Caki2 (cell line): ENCODE measurements at regions not wholly inside any gene's neighbourhood (a gene's known extent, or its start where the extent isn't known, plus 50 kb on each side); places are given as distances from the start of the nearest gene placed in this dataset.

Experiments used
- DNase-seq: peaks from one replicate; pipeline ENCODE4 v3.0.0-alpha.2; 2015; ENCODE audit warnings: low read depth
- in situ Hi-C: cut with HindIII; loops from 2 replicates; pipeline ENCODE4 v1.10.0; 2016; ENCODE audit warnings: low sequenced_read_pairs, low pct_unique_long_range_greater_than_20kb, mixed read lengths

DNA sequence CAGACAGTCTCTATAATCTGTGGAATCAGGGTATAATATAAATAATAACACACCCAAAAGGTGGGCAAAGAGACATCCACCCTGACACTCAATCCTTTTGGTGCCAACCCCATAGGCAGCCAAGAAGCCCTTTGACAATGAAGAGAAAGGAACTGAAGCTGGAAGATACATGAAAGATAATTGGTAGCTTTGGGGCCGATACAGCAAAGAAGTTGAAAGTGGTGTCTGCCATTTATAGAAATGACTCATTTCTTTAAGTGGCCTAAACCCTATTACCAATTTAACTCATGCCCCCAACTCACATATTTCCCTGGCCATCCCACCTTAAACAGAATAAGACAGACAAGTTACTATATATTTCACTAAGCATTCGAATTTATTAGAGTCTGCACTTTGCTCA is 167.0 kb downstream of the ZC3H11B start:
- in situ Hi-C loops, result no loop called here
- DNase-seq, result no peak

- no peak for DNase-seq
- in situ Hi-C loops, result no loop called here
Measured at GRCh38 chr1:219444474-219444873, 168.4 kb downstream of the ZC3H11B start.

DNA sequence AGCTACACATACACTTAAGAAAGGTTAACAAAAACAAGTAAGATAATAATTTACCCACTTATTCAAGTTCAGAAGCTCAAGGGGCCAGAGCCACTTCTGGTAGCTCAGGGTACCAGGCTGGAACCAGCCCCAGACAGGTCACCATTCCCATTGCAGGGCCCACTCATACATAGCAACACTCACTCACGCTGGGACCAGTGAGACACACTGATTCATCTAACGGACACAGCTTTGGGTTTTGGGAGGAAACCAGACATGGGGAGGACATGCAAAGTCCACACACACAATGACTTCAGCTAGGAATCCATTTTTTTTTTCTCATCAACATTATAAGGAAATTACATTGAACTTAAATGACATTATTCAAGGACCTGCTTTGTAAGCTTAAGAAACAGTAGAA is 169.1 kb downstream of the ZC3H11B start:
- in situ Hi-C loops, result no loop called here

GRCh38 chr1:219442611-219443061 is 170.3 kb downstream of the ZC3H11B start:
- no peak for DNase-seq
- in situ Hi-C loops, result no loop called here

More for the DNA sequence above, 169.1 kb downstream of the ZC3H11B start:
- no peak for DNase-seq

DNA sequence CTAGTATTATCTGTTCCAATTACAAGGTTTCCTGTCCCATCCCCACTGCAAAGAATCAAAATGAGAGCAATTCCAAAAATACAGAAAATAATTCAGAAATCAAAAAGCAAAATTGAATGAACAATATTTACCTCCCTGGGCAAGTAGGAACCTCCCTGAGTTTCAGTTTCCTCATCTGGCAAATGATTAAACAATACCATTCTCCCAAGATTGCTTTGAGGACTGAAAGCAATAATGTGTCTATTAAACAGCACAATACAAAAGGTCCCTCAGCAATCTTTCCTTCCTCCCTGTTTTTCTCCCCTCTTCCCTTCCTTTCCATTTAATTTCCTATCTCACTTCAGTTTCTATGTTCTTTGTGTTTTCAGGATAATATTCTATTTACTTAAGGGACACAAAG is 171.0 kb downstream of the ZC3H11B start:
- DNase-seq, result no peak
- in situ Hi-C loops, result no loop called here

DNA sequence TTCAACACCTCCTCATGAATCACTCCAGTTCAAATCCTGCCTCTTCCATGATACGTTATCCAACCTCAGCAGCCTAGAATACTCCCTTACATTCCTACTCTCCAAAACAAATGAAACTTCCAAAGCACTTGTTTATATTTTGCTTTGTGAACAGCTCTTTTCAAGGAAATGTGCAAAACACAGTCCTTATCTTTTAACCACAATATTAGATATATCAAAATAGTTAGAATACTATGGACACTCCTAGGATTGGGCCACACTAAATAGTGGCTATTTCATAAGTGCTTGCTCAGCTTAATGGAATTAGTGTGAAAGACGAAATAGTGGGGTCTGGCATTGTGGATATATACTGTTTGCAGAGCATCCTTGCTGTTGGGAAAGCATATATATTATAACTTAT is 173.5 kb downstream of the ZC3H11B start:
- in situ Hi-C loops, result no loop called here
- no peak for DNase-seq

DNA sequence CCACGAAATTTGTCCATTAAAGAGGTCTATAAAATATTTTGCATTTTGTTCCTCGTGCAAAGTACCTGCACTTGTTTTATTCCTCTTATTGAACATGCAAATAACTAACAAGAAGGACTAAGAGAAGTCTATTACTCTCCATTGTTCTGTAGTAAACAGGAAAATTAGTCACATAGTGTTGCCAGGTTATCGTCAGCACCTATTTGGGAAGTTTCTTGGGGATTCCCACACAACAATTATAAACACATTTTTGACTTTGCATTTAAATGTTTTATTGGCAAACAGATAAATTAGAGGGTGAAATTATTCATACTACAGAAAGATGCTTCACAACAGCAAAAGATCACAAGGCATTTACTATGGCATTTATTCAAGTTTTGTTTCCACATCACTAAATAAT is 174.5 kb downstream of the ZC3H11B start:
- in situ Hi-C loops, result no loop called here
- no peak for DNase-seq

DNA sequence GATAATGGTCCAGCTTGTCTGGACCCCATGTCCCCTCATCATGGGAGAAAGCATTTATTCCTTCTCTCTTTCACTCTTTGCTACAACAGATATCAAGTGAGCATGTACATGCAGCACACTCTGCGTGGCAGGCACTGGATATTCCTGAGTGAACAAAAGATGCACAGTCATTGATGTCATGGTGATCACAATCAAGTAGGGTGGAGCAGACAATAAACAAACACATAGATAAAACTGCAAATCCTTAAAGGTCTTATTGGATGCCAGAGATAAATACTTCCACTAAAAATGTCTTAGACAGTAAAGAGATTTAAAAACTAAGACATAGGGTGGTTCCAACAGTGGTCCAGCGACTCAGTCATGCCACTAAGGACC is 178.0 kb downstream of the ZC3H11B start:
- DNase-seq, result no peak
- in situ Hi-C loops, result no loop called here

GRCh38 chr1:219434285-219434922 is 178.5 kb downstream of the ZC3H11B start:
- no peak for DNase-seq
- in situ Hi-C loops, result no loop called here

GRCh38 chr1:219433496-219434131 is 179.3 kb downstream of the ZC3H11B start:
- no peak for DNase-seq
- in situ Hi-C loops, result no loop called here

GRCh38 chr1:219433001-219433400 is 179.9 kb downstream of the ZC3H11B start:
- in situ Hi-C loops, result no loop called here
- no peak for DNase-seq

DNA sequence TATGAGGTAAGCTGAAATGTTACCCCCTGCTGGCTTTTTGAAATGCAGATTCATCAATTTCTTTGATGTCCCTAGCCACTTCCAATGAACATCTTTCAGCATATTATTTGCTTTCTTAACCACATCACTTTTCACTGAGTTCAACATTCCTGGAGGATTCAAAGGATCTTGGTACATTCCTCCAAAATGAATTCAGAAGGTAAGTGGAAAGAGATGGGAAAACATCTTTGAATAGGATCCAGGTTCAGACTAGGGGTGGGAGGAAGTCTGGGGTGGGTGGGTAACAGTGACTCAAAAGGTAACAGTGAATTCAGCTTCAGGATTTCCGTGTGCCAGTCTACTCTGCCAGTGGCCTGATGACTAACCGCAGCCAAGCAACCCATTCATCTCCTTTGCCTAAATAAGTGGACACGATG is 180.7 kb downstream of the ZC3H11B start:
- DNase-seq, result no peak
- in situ Hi-C loops, result no loop called here

DNA sequence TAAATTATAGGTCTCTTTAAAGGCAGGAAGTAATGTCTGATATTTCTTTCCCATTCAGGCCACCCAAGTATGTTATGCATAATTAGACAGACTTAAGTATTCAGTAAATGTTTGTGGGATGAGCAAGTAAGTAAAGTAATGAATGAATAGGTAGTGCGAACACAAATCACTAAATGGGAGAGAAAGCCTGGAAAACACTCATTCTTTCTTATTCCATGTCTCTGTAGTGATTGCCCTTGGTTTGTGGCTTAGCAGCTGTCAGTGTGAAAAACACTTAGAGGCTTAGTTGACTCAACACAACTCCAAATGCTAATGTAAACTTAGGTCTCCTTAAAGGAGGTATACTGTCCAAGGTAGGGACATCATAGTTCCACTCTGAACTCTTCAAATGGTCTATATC is 182.5 kb downstream of the ZC3H11B start:
- in situ Hi-C loops, result no loop called here
- DNase-seq, result no peak

- in situ Hi-C loops, result no loop called here
- no peak for DNase-seq
Measured at GRCh38 chr1:219428651-219429050, 184.3 kb downstream of the ZC3H11B start.

DNA sequence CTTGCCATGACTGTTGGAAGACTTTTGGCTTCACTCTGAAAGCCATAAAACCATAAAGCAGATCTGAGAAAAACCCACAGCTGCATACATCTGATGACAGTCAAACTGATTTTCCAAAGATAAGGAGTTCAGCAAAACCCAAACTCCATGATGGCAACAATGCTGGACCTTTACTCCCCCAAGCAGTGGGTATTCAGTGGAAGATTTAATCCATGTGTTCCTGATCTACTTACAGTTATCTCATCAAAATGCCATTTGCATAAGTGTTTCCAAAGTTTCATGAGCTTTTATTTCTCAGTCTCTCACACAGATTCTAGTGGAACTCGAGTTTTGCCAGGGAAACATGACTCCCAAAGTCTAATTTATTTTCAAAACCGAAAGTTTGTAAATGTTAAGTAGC is 184.9 kb downstream of the ZC3H11B start:
- in situ Hi-C loops, result no loop called here
- DNase-seq, result no peak

GRCh38 chr1:219427403-219427802 is 185.5 kb downstream of the ZC3H11B start:
- DNase-seq, result no peak
- in situ Hi-C loops, result no loop called here

GRCh38 chr1:219422811-219423598 is 189.9 kb downstream of the ZC3H11B start:
- in situ Hi-C loops, result no loop called here
- no peak for DNase-seq

GRCh38 chr1:219420913-219421312 is 192.0 kb downstream of the ZC3H11B start:
- no peak for DNase-seq
- in situ Hi-C loops, result no loop called here

DNA sequence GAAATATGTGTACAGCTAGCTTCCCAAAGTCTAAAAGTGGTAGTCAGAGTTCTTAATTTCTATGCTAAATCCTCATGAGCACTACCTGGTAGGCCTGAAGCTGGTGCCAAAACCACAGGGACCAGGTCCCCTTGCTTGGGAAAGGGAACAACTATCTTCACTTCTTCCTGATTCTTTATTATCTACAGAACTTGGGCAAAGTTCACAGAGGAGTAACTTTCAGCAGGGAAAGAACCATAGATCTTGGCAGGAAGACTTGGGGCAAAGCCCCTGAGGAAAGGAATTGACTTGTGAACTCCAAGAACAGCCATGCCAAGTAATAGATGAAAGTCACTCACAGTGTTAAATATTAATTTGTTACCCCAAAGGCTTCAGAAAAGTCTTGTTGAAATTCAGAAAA is 193.0 kb downstream of the ZC3H11B start:
- in situ Hi-C loops, result no loop called here
- no peak for DNase-seq
